ENCODE measurements at regions not wholly inside any gene's neighbourhood (a gene's known extent, or its start where the extent isn't known, plus 50 kb on each side); places are given as distances from the start of the nearest gene placed in this dataset.

DNA sequence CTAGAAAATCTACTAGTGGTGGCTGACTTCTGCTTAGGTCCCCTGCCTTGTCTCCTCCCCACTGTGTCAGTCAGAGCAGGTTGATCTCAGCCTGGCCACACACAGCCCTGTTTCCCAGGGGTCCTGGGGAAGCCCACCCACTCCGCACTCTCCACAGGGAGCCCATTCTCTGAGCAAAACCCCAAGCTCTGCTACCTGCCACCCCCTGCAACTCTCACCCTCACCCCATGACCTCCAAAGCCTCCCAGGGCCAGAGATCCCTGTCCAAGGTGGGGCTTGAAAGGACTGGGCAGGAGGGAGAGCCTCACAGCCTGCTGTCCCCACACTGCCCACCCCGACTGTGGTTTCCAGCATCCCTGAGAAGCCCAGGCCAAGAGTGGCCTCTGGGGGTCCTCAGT is 58.8 kb upstream of the ZNF536 start:
- Histone ChIP-seq H3K27ac (ENCODE audit: low read depth, low read length, poor library complexity, severe bottlenecking) (no peak overlapping the region), H3K9me3 (ENCODE audit: low read length) (no peaks in the 10 kb centered on the region), H3K4me3 (ENCODE audit: low read depth, low read length, poor library complexity, severe bottlenecking) (no peak overlapping the region), H3F3A (ENCODE audit: insufficient read depth, low read length) (no peaks in the 10 kb centered on the region), H3K27me3 (ENCODE audit: insufficient read depth, low read length) (no peaks in the 10 kb centered on the region; the same call in 1 of the 2 replicates), H3K4me2 (ENCODE audit: low read length) (no peak overlapping the region), H3K9me2 (ENCODE audit: low read depth, low read length) (no peaks in the 10 kb centered on the region), H3K36me3 (ENCODE audit: insufficient read depth, low read length) (no peaks in the 10 kb centered on the region), H3K79me2 (ENCODE audit: insufficient read depth, low read length) (no peaks in the 10 kb centered on the region), H2AFZ (ENCODE audit: low read length) (no peak overlapping the region), H4K20me1 (ENCODE audit: insufficient read depth, low read length) (no peaks in the 10 kb centered on the region), H3K9ac (ENCODE audit: low read length) (no peak overlapping the region), H3K4me1 (ENCODE audit: insufficient read depth, low read length, severe bottlenecking) (no peaks in the 10 kb centered on the region)
- TF ChIP-seq EZH2 (IDR thresholded peaks at IDR 0.05; ENCODE audit: borderline replicate concordance, low read length): no peak
- TF ChIP-seq CTCF (IDR thresholded peaks at IDR 0.05; ENCODE audit: low read length): no peak

GRCh38 chr19:30314056-30314804 is 58.0 kb upstream of the ZNF536 start:
- H3K9me3 ChIP-seq (ENCODE audit: low read length): no peaks in the 10 kb centered on the region
- H3K36me3 ChIP-seq (ENCODE audit: insufficient read depth, low read length): no peaks in the 10 kb centered on the region
- TF ChIP-seq CTCF (IDR thresholded peaks at IDR 0.05; ENCODE audit: low read length) (no peak), EZH2 (IDR thresholded peaks at IDR 0.05; ENCODE audit: borderline replicate concordance, low read length) (no peak)
- H3K27me3 ChIP-seq (ENCODE audit: insufficient read depth, low read length): no peaks in the 10 kb centered on the region; the same call in 1 of the 2 replicates
- H3K9ac ChIP-seq (ENCODE audit: low read length): no peak overlapping the region
- no peaks in the 10 kb centered on the region for H3F3A ChIP-seq (ENCODE audit: insufficient read depth, low read length)
- H4K20me1 ChIP-seq (ENCODE audit: insufficient read depth, low read length): no peaks in the 10 kb centered on the region
- H3K4me1 ChIP-seq (ENCODE audit: insufficient read depth, low read length, severe bottlenecking): no peaks in the 10 kb centered on the region
- H3K27ac ChIP-seq (ENCODE audit: low read depth, low read length, poor library complexity, severe bottlenecking): no peak overlapping the region
- no peaks in the 10 kb centered on the region for H3K9me2 ChIP-seq (ENCODE audit: low read depth, low read length)
- no peak overlapping the region for H3K4me3 ChIP-seq (ENCODE audit: low read depth, low read length, poor library complexity, severe bottlenecking)
- no peak overlapping the region for H2AFZ ChIP-seq (ENCODE audit: low read length)
- no peaks in the 10 kb centered on the region for H3K79me2 ChIP-seq (ENCODE audit: insufficient read depth, low read length)
- no peak overlapping the region for H3K4me2 ChIP-seq (ENCODE audit: low read length)

DNA sequence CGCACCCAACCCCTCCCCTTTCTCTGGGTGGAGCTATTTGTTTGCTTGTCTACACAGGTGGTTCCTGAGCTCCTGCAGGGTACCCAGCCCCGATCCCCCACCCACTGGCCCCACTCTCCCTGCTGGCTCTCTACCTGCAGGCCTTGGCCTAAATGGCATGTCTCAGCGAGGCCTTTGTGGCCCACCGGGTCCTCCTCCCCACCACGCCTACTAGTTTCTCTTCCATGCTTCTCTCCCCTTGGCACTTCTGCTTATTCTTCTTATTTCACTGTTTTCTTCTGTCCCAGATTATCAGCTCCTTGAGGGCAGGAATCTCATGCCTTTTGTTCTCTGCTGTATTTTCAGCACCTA is 57.4 kb upstream of the ZNF536 start:
- H3K79me2 ChIP-seq (ENCODE audit: insufficient read depth, low read length): no peaks in the 10 kb centered on the region
- H3K27ac ChIP-seq (ENCODE audit: low read depth, low read length, poor library complexity, severe bottlenecking): no peak overlapping the region
- no peaks in the 10 kb centered on the region for H3F3A ChIP-seq (ENCODE audit: insufficient read depth, low read length)
- H3K27me3 ChIP-seq (ENCODE audit: insufficient read depth, low read length): no peaks in the 10 kb centered on the region; the same call in 1 of the 2 replicates
- no peak overlapping the region for H2AFZ ChIP-seq (ENCODE audit: low read length)
- no peaks in the 10 kb centered on the region for H3K9me3 ChIP-seq (ENCODE audit: low read length)
- H3K4me2 ChIP-seq (ENCODE audit: low read length): no peak overlapping the region
- H4K20me1 ChIP-seq (ENCODE audit: insufficient read depth, low read length): no peaks in the 10 kb centered on the region
- H3K9me2 ChIP-seq (ENCODE audit: low read depth, low read length): no peaks in the 10 kb centered on the region
- H3K9ac ChIP-seq (ENCODE audit: low read length): no peak overlapping the region
- no peaks in the 10 kb centered on the region for H3K36me3 ChIP-seq (ENCODE audit: insufficient read depth, low read length)
- no peaks in the 10 kb centered on the region for H3K4me1 ChIP-seq (ENCODE audit: insufficient read depth, low read length, severe bottlenecking)
- no peak for TF ChIP-seq EZH2 (IDR thresholded peaks at IDR 0.05; ENCODE audit: borderline replicate concordance, low read length)
- no peak for TF ChIP-seq CTCF (IDR thresholded peaks at IDR 0.05; ENCODE audit: low read length)
- H3K4me3 ChIP-seq (ENCODE audit: low read depth, low read length, poor library complexity, severe bottlenecking): no peak overlapping the region
